GM18907 (cell line): ENCODE measurements at regions not wholly inside any gene's neighbourhood (a gene's known extent, or its start where the extent isn't known, plus 50 kb on each side); places are given as distances from the start of the nearest gene placed in this dataset.
"Not testable (repeated sequence)": the region's sequence is repeated elsewhere in the genome, so short reads cannot be mapped to it uniquely, and the experiment has no call there.

Experiments
- ATAC-seq: cut with Tn5 transposase; IDR thresholded peaks from one replicate; pipeline ENCODE4 v1.9.1; 2021; ENCODE audit warnings: mild to moderate bottlenecking, moderate library complexity; ENCODE audit not compliant: unreplicated experiment

- ATAC-seq: no peak
Observed at GRCh38 chr3:177493091-177493490, 295.8 kb upstream of the TBL1XR1 start.

GRCh38 chr3:177494216-177494615, 296.9 kb upstream of the TBL1XR1 start:
- ATAC-seq: no peak

GRCh38 chr3:177495566-177495965, 298.3 kb upstream of the TBL1XR1 start:
- ATAC-seq: no peak

- no peak for ATAC-seq
Observed at GRCh38 chr3:177498037-177498857, 301.0 kb upstream of the TBL1XR1 start.

GRCh38 chr3:177499039-177499438, 301.8 kb upstream of the TBL1XR1 start:
- ATAC-seq: not testable (repeated sequence)

GRCh38 chr3:177499779-177500423, 302.6 kb upstream of the TBL1XR1 start:
- ATAC-seq: no peak

GRCh38 chr3:177510693-177511216, 313.5 kb upstream of the TBL1XR1 start:
- no peak for ATAC-seq

- no peak for ATAC-seq
Observed at GRCh38 chr3:177512945-177513814, 315.9 kb upstream of the TBL1XR1 start.

- ATAC-seq: no peak
Observed at GRCh38 chr3:177513815-177514610, 316.7 kb upstream of the TBL1XR1 start.

- ATAC-seq: no peak
Observed at GRCh38 chr3:177514611-177515499, 317.6 kb upstream of the TBL1XR1 start.

GRCh38 chr3:177515786-177516157, 318.5 kb upstream of the TBL1XR1 start:
- ATAC-seq: no peak

- ATAC-seq: no peak
Observed at GRCh38 chr3:177516158-177517011, 319.1 kb upstream of the TBL1XR1 start.

GRCh38 chr3:177517906-177518305, 320.6 kb upstream of the TBL1XR1 start:
- ATAC-seq: no peak

- no peak for ATAC-seq
Observed at GRCh38 chr3:177519588-177519987, 322.3 kb upstream of the TBL1XR1 start.

- no peak for ATAC-seq
Observed at GRCh38 chr3:177521305-177521704, 324.0 kb upstream of the TBL1XR1 start.

GRCh38 chr3:177522051-177522450, 324.8 kb upstream of the TBL1XR1 start:
- ATAC-seq: no peak

GRCh38 chr3:177523067-177523675, 325.9 kb upstream of the TBL1XR1 start:
- ATAC-seq: no peak

GRCh38 chr3:177523872-177524438, 326.7 kb upstream of the TBL1XR1 start:
- no peak for ATAC-seq
